ENCODE measurements at regions not wholly inside any gene's neighbourhood (a gene's known extent, or its start where the extent isn't known, plus 50 kb on each side); places are given as distances from the start of the nearest gene placed in this dataset.

- Histone ChIP-seq H3K27me3 (ENCODE audit: control insufficient read depth, insufficient read depth, low read length) (0 out of 2 replicates have a peak, but pooled peaks cover 1% of the 10 kb centered on the region), H3K36me3 (ENCODE audit: control insufficient read depth, insufficient read depth, low read length) (no peaks in the 10 kb centered on the region), H3K4me3 (ENCODE audit: low read depth, low read length) (no peak overlapping the region)
- DNase-seq (ENCODE audit: low read depth), result no peak
- CTCF ChIA-PET, result interaction anchor here (0.9 kb wide), 2 partner anchors 215 to 216 kb away, joined by 3 read pairs; no protein-coding TSS in a partner anchor
- POLR2A ChIA-PET, result interaction anchor here (0.6 kb wide), 1 partner anchor 33 kb away, joined by 3 read pairs; no protein-coding TSS in a partner anchor
- no peak for TF ChIP-seq CTCF (IDR thresholded peaks at IDR 0.05; ENCODE audit: insufficient read depth, low read depth, low read length)
These were observed 114.9 kb upstream of the ANKRD1 start for GRCh38 chr10:91035650-91036292.

GRCh38 chr10:91036807-91037411 lies 116.0 kb upstream of the ANKRD1 start:
- POLR2A ChIA-PET, result no interaction called here
- TF ChIP-seq CTCF (IDR thresholded peaks at IDR 0.05; ENCODE audit: insufficient read depth, low read depth, low read length), result no peak
- Histone ChIP-seq H3K36me3 (ENCODE audit: control insufficient read depth, insufficient read depth, low read length) (no peaks in the 10 kb centered on the region), H3K27me3 (ENCODE audit: control insufficient read depth, insufficient read depth, low read length) (peaks cover 3% of the 10 kb centered on the region), H3K4me3 (ENCODE audit: low read depth, low read length) (no peak overlapping the region)
- CTCF ChIA-PET, result interaction anchor here (0.7 kb wide), 1 partner anchor 24 kb away, joined by 3 read pairs; no protein-coding TSS in a partner anchor
- DNase-seq (ENCODE audit: low read depth), result no peak

- DNase-seq (ENCODE audit: low read depth), result no peak
- ChIA-PET POLR2A (no interaction called here), CTCF (interaction anchor here (0.9 to 1.2 kb wide), 2 partner anchors 10 to 127 kb away, joined by 3 read pairs; no protein-coding TSS in a partner anchor)
- TF ChIP-seq CTCF (IDR thresholded peaks at IDR 0.05; ENCODE audit: insufficient read depth, low read depth, low read length), result no peak
- no peaks in the 10 kb centered on the region for H3K36me3 ChIP-seq (ENCODE audit: control insufficient read depth, insufficient read depth, low read length)
- no peak overlapping the region for H3K4me3 ChIP-seq (ENCODE audit: low read depth, low read length)
- H3K27me3 ChIP-seq (ENCODE audit: control insufficient read depth, insufficient read depth, low read length), result peaks cover 3% of the 10 kb centered on the region
These were observed 118.1 kb upstream of the ANKRD1 start for GRCh38 chr10:91038971-91039370.

- CTCF ChIA-PET, result interaction anchor here (1.0 kb wide), 1 partner anchor 34 kb away, joined by 3 read pairs; no protein-coding TSS in a partner anchor
- Histone ChIP-seq H3K36me3 (ENCODE audit: control insufficient read depth, insufficient read depth, low read length) (no peaks in the 10 kb centered on the region), H3K27me3 (ENCODE audit: control insufficient read depth, insufficient read depth, low read length) (peaks cover 3% of the 10 kb centered on the region), H3K4me3 (ENCODE audit: low read depth, low read length) (no peak overlapping the region)
- no peak for DNase-seq (ENCODE audit: low read depth)
- POLR2A ChIA-PET, result no interaction called here
- TF ChIP-seq CTCF (IDR thresholded peaks at IDR 0.05; ENCODE audit: insufficient read depth, low read depth, low read length), result no peak
These were observed 119.5 kb upstream of the ANKRD1 start for GRCh38 chr10:91040343-91040742.

GRCh38 chr10:91042069-91042468 lies 121.2 kb upstream of the ANKRD1 start:
- TF ChIP-seq CTCF (IDR thresholded peaks at IDR 0.05; ENCODE audit: insufficient read depth, low read depth, low read length), result no peak
- Histone ChIP-seq H3K36me3 (ENCODE audit: control insufficient read depth, insufficient read depth, low read length) (no peaks in the 10 kb centered on the region), H3K4me3 (ENCODE audit: low read depth, low read length) (no peak overlapping the region), H3K27me3 (ENCODE audit: control insufficient read depth, insufficient read depth, low read length) (peaks cover 3% of the 10 kb centered on the region)
- POLR2A ChIA-PET, result no interaction called here
- DNase-seq (ENCODE audit: low read depth), result no peak
- CTCF ChIA-PET, result interaction anchor here (1.0 to 2.7 kb wide), 4 partner anchors 131 to 210 kb away, joined by 3 to 6 read pairs (median 5); no protein-coding TSS in a partner anchor

Data from BJ (cell line).